Gastroesophageal sphincter (tissue), 3 donors: ENCODE measurements at regions not wholly inside any gene's neighbourhood (a gene's known extent, or its start where the extent isn't known, plus 50 kb on each side); places are given as distances from the start of the nearest gene placed in this dataset.

Experiments used
- CTCF ChIP-seq, 4 experiments: fragments of 200-600 bp in 2 of 4; fragments of 450-650 bp in 2 of 4; sonication (generic) in 1 of 4; IDR thresholded peaks; one replicate each; pipeline ENCODE4 v1.5.1; 2017 to 2019; ENCODE audit warnings: antibody characterized with exemption in 4 of 4, mild to moderate bottlenecking in 2 of 4, moderate library complexity in 2 of 4
- EP300 ChIP-seq: sonication (generic); formaldehyde crosslinking; IDR thresholded peaks from one replicate; pipeline ENCODE4 v1.6.1; 2017; ENCODE audit warnings: antibody characterized with exemption, mild to moderate bottlenecking
- POLR2A ChIP-seq, 2 donors: fragments of 450-650 bp; IDR thresholded peaks; one replicate each; pipeline ENCODE4 v1.6.1; 2017; ENCODE audit warnings: antibody characterized with exemption in 2 of 2, mild to moderate bottlenecking in 2 of 2, moderate library complexity in 1 of 2
- POLR2AphosphoS5 ChIP-seq: sonication (generic); formaldehyde crosslinking; IDR thresholded peaks from one replicate; pipeline ENCODE4 v1.6.1; 2017; ENCODE audit warnings: antibody characterized with exemption

DNA sequence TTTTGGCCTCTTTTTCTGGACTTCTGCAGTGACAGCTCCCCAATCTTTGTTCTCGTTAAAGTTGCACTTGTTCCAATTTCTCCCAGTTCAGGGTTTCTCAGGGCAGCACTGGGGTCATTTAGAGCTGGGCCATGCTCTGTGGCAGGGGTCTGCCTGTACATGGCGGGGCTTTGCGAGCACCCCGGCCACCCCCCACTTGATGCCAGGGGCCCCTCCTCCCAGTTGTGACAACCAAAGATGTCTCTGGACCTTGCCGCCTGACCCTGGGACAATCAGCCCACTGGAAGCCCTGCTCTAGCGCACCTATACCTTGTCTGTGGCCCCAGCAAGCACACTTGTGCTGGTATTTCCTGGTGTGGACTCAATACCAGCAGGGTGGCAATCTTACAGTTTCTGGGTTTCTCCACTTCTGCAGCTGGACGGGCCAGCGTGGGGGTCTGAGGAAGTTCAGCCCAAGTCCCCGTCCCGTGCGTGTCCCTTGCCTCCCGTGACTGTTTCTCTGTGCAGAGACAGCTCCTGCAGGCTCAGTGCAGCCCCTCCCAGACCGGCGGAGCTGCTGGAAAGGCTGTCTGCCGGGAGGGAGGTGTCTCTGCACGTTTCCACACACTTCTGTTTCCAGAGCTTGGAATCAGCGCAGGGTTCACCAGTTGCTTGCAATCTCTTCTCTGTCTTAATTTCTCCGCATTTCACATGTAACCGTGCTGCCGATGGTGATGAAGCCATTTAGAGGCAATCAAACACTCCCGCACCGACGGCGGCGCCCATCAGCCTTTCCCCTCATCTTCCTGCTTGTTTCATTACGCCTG lies 1328.9 kb downstream of the BRD1 start:
- TF ChIP-seq CTCF (IDR thresholded peaks at IDR 0.05) (no peak), POLR2AphosphoS5 (no peak), POLR2A (IDR thresholded peaks at IDR 0.05) (no peak), EP300 (no peak)
